ENCODE measurements at regions not wholly inside any gene's neighbourhood (a gene's known extent, or its start where the extent isn't known, plus 50 kb on each side); places are given as distances from the start of the nearest gene placed in this dataset.

DNA sequence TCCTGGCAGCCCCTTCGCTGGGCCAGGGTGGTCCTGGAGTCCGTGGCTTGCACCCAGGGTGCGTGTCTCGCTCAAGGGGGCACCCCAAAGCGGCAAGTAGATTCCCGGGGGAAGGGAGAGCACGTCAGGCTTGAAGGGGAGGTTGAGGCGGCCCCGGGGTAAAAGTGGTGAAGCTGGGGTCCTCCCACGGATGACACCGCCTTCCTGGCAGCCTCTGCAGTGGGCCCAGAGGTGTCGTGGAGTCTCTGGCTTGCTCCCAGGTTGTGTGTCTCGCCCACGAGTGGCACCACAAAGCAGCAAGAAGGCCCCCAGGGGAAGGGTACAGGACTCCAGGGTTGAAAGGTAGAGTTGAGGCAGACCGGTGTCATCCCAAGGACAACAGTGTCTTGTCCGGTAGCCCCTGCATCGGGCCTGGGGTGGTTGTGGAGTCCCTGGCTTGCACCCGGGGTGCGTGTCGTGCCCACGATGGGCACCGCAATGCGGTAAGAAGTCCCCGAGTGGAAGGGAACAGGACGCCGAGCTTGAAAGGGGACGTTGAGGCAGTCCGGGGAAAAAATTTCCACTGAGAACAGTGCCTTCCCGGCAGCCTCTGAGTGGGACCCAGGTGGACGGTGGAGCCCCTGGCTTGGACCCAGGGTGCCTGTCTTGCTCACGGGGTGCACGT, 158.0 kb upstream of the ALG10B start:
- TF ChIP-seq POLR2AphosphoS5 (IDR thresholded peaks at IDR 0.05; ENCODE audit: low read depth, low read length) (no peak), POLR2A (IDR thresholded peaks at IDR 0.05; ENCODE audit: low read depth, low read length) (no peak), TAF1 (IDR thresholded peaks at IDR 0.05; ENCODE audit: borderline replicate concordance, low read depth, low read length) (no peak)
